Left lung (tissue), 4 donors: ENCODE measurements at regions not wholly inside any gene's neighbourhood (a gene's known extent, or its start where the extent isn't known, plus 50 kb on each side); places are given as distances from the start of the nearest gene placed in this dataset.

Experiments
- ATAC-seq: fragments of 200-7000 bp; cut with Tn5 transposase; one replicate; pipeline ENCODE4 v1.9.1; 2020; ENCODE audit warnings: moderate library complexity
- DNase-seq, 4 donors: peaks; one replicate each; pipeline ENCODE4 v3.0.0-alpha.2; 2013 to 2020
- H3K27ac ChIP-seq, 2 donors: fragments of 200-600 bp; sonication (generic) in 1 of 2; one replicate each; pipeline versions ENCODE4 v1.5.0 to v1.8.0; 2020 to 2021
- H3K27me3 ChIP-seq, 2 donors: fragments of 200-600 bp; sonication (generic) in 1 of 2; one replicate each; pipeline versions ENCODE4 v1.5.0 to v1.8.0; 2020 to 2021
- H3K36me3 ChIP-seq, 2 donors: fragments of 200-600 bp; sonication (generic) in 1 of 2; one replicate each; pipeline versions ENCODE4 v1.5.0 to v1.8.0; 2020 to 2021
- H3K4me1 ChIP-seq, 2 donors: fragments of 200-600 bp; one replicate each; pipeline ENCODE4 v1.8.0; 2021
- H3K4me3 ChIP-seq, 2 donors: fragments of 200-600 bp; sonication (generic) in 1 of 2; one replicate each; pipeline versions ENCODE4 v1.5.0 to v1.8.0; 2020 to 2021; ENCODE audit warnings: mild to moderate bottlenecking in 1 of 2
- H3K9me3 ChIP-seq, 2 donors: fragments of 200-600 bp; sonication (generic) in 1 of 2; one replicate each; pipeline versions ENCODE4 v1.5.0 to v1.8.0; 2020 to 2021
- CTCF ChIP-seq, 2 donors: fragments of 200-600 bp; sonication (generic) in 1 of 2; IDR thresholded peaks; one replicate each; pipeline versions ENCODE4 v1.5.0 to v1.8.0; 2021; ENCODE audit warnings: antibody characterized with exemption in 2 of 2
- intact Hi-C, 2 donors: fragments of 100-400 bp; cut with DNase I; formaldehyde crosslinking; loops; one replicate each; pipeline versions ENCODE4 v1.11.2 to v1.14.2; 2022
- donor health status: DM: no; HTN: yes; CAD: no.
- donor health status: DM: no; HTN: no; CAD: no.

- DNase-seq (no peak), ATAC-seq (no peak)
- intact Hi-C loops: no loop called here
- Histone ChIP-seq H3K4me1 (no peaks in the 10 kb centered on the region), H3K4me3 (no peak overlapping the region), H3K27me3 (no peaks in the 10 kb centered on the region), H3K27ac (no peak overlapping the region), H3K9me3 (no peaks in the 10 kb centered on the region), H3K36me3 (no peaks in the 10 kb centered on the region)
- TF ChIP-seq CTCF (IDR thresholded peaks at IDR 0.05): no peak
Observed at GRCh38 chr20:56724241-56724757, 95.2 kb downstream of the TFAP2C start.

- no peak for DNase-seq
- ATAC-seq: no peak
- TF ChIP-seq CTCF (IDR thresholded peaks at IDR 0.05): no peak
- H3K9me3 ChIP-seq: no peaks in the 10 kb centered on the region
- H3K4me3 ChIP-seq: no peak overlapping the region
- H3K4me1 ChIP-seq: no peaks in the 10 kb centered on the region
- no peaks in the 10 kb centered on the region for H3K36me3 ChIP-seq
- H3K27ac ChIP-seq: no peak overlapping the region
- peaks cover 0 to 24% of the 10 kb centered on the region in 2 donors for H3K27me3 ChIP-seq
- intact Hi-C loops: no loop called here
Observed at GRCh38 chr20:56730003-56730402, 100.9 kb downstream of the TFAP2C start.

- DNase-seq (no peak), ATAC-seq (no peak)
- peaks cover 0 to 34% of the 10 kb centered on the region in 2 donors for H3K27me3 ChIP-seq
- intact Hi-C loops: no loop called here
- no peaks in the 10 kb centered on the region for H3K36me3 ChIP-seq
- no peaks in the 10 kb centered on the region for H3K4me1 ChIP-seq
- no peak for TF ChIP-seq CTCF (IDR thresholded peaks at IDR 0.05)
- H3K9me3 ChIP-seq: no peaks in the 10 kb centered on the region
- H3K4me3 ChIP-seq: no peak overlapping the region
- H3K27ac ChIP-seq: no peak overlapping the region
Observed at GRCh38 chr20:56730996-56731395, 101.9 kb downstream of the TFAP2C start.

- H3K27ac ChIP-seq: no peak overlapping the region
- DNase-seq (no peak), ATAC-seq (no peak)
- no peaks in the 10 kb centered on the region for H3K4me1 ChIP-seq
- no peaks in the 10 kb centered on the region for H3K36me3 ChIP-seq
- H3K9me3 ChIP-seq: no peaks in the 10 kb centered on the region
- intact Hi-C loops: no loop called here
- peaks cover 0 to 39% of the 10 kb centered on the region in 2 donors for H3K27me3 ChIP-seq
- H3K4me3 ChIP-seq: no peak overlapping the region
- TF ChIP-seq CTCF (IDR thresholded peaks at IDR 0.05): no peak
Observed at GRCh38 chr20:56731476-56731875, 102.4 kb downstream of the TFAP2C start.

GRCh38 chr20:56733967-56734366 lies 104.9 kb downstream of the TFAP2C start:
- Histone ChIP-seq H3K27me3 (peaks cover 0 to 64% of the 10 kb centered on the region in 2 donors), H3K4me1 (no peaks in the 10 kb centered on the region), H3K9me3 (no peaks in the 10 kb centered on the region), H3K4me3 (no peak overlapping the region), H3K36me3 (no peaks in the 10 kb centered on the region), H3K27ac (no peak overlapping the region)
- no peak for TF ChIP-seq CTCF (IDR thresholded peaks at IDR 0.05)
- no peak for DNase-seq
- intact Hi-C loops: no loop called here
- no peak for ATAC-seq
